H1 (cell line): ENCODE measurements at regions not wholly inside any gene's neighbourhood (a gene's known extent, or its start where the extent isn't known, plus 50 kb on each side); places are given as distances from the start of the nearest gene placed in this dataset.

Experiments
- TF ChIP-seq, protein P1 (sequence below): IDR thresholded peaks from 2 replicates; pipeline ENCODE4 v1.6.1; 2012; ENCODE audit warnings: inconsistent platforms

DNA sequence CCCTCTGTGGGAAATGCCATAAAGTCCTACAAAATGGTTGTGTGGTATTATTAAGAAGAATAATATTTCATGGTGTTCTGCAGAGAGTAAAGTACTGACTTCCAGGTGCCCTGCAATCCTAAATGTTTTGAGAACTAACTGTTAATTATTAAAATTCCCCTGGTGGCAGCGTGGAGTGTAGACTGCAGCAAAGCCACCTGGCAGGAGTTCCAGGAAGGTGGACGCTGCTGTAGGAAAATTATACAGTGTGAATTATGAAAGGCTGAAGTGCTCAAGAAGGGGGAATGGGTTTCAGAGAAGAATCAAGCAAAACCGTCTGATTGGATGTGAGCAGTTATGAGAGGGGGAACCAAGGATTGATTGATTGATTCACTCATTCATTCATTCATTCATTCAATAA lies 572.4 kb upstream of the PPP2R3A start (continued):
- TF ChIP-seq, protein P1, sequence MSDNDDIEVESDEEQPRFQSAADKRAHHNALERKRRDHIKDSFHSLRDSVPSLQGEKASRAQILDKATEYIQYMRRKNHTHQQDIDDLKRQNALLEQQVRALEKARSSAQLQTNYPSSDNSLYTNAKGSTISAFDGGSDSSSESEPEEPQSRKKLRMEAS: no peak
